ENCODE measurements at regions not wholly inside any gene's neighbourhood (a gene's known extent, or its start where the extent isn't known, plus 50 kb on each side); places are given as distances from the start of the nearest gene placed in this dataset.
"Not testable (repeated sequence)": the region's sequence is repeated elsewhere in the genome, so short reads cannot be mapped to it uniquely, and the experiment has no call there.

DNA sequence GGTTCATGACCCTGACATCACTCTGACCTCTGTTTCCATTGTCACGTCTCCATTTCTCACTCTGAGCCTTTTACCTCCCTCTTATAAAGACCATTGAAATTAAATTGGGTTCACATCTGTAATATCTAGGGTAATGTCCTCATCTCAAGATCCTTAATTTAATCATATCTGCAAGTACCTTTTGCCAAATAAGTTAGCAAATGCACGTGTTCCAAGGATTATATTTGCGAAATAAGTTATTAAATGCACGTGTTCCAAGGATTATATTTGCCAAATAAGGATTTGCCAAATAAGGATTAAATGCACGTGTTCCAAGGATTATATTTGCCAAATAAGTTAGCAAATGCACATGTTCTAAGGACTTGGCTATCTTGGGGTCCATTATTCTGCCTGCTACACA, 938.0 kb downstream of the NLGN4X start (continued):
- TF ChIP-seq, protein P1, sequence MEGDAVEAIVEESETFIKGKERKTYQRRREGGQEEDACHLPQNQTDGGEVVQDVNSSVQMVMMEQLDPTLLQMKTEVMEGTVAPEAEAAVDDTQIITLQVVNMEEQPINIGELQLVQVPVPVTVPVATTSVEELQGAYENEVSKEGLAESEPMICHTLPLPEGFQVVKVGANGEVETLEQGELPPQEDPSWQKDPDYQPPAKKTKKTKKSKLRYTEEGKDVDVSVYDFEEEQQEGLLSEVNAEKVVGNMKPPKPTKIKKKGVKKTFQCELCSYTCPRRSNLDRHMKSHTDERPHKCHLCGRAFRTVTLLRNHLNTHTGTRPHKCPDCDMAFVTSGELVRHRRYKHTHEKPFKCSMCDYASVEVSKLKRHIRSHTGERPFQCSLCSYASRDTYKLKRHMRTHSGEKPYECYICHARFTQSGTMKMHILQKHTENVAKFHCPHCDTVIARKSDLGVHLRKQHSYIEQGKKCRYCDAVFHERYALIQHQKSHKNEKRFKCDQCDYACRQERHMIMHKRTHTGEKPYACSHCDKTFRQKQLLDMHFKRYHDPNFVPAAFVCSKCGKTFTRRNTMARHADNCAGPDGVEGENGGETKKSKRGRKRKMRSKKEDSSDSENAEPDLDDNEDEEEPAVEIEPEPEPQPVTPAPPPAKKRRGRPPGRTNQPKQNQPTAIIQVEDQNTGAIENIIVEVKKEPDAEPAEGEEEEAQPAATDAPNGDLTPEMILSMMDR (conservative IDR thresholded peaks at IDR 0.05; ENCODE audit: low read depth in 2 of 2): no peak
- TF ChIP-seq, protein P2, sequence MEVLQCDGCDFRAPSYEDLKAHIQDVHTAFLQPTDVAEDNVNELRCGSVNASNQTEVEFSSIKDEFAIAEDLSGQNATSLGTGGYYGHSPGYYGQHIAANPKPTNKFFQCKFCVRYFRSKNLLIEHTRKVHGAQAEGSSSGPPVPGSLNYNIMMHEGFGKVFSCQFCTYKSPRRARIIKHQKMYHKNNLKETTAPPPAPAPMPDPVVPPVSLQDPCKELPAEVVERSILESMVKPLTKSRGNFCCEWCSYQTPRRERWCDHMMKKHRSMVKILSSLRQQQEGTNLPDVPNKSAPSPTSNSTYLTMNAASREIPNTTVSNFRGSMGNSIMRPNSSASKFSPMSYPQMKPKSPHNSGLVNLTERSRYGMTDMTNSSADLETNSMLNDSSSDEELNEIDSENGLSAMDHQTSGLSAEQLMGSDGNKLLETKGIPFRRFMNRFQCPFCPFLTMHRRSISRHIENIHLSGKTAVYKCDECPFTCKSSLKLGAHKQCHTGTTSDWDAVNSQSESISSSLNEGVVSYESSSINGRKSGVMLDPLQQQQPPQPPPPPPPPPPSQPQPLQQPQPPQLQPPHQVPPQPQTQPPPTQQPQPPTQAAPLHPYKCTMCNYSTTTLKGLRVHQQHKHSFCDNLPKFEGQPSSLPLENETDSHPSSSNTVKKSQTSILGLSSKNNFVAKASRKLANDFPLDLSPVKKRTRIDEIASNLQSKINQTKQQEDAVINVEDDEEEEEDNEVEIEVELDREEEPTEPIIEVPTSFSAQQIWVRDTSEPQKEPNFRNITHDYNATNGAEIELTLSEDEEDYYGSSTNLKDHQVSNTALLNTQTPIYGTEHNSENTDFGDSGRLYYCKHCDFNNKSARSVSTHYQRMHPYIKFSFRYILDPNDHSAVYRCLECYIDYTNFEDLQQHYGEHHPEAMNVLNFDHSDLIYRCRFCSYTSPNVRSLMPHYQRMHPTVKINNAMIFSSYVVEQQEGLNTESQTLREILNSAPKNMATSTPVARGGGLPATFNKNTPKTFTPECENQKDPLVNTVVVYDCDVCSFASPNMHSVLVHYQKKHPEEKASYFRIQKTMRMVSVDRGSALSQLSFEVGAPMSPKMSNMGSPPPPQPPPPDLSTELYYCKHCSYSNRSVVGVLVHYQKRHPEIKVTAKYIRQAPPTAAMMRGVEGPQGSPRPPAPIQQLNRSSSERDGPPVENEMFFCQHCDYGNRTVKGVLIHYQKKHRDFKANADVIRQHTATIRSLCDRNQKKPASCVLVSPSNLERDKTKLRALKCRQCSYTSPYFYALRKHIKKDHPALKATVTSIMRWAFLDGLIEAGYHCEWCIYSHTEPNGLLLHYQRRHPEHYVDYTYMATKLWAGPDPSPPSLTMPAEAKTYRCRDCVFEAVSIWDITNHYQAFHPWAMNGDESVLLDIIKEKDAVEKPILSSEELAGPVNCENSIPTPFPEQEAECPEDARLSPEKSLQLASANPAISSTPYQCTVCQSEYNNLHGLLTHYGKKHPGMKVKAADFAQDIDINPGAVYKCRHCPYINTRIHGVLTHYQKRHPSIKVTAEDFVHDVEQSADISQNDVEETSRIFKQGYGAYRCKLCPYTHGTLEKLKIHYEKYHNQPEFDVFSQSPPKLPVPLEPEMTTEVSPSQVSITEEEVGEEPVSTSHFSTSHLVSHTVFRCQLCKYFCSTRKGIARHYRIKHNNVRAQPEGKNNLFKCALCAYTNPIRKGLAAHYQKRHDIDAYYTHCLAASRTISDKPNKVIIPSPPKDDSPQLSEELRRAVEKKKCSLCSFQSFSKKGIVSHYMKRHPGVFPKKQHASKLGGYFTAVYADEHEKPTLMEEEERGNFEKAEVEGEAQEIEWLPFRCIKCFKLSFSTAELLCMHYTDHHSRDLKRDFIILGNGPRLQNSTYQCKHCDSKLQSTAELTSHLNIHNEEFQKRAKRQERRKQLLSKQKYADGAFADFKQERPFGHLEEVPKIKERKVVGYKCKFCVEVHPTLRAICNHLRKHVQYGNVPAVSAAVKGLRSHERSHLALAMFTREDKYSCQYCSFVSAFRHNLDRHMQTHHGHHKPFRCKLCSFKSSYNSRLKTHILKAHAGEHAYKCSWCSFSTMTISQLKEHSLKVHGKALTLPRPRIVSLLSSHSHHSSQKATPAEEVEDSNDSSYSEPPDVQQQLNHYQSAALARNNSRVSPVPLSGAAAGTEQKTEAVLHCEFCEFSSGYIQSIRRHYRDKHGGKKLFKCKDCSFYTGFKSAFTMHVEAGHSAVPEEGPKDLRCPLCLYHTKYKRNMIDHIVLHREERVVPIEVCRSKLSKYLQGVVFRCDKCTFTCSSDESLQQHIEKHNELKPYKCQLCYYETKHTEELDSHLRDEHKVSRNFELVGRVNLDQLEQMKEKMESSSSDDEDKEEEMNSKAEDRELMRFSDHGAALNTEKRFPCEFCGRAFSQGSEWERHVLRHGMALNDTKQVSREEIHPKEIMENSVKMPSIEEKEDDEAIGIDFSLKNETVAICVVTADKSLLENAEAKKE (CRISPR knock-in tag; IDR thresholded peaks at IDR 0.05): no peak
- TF ChIP-seq CREB1 (CRISPR knock-in tag; IDR thresholded peaks at IDR 0.05; ENCODE audit: low read depth): no peak

DNA sequence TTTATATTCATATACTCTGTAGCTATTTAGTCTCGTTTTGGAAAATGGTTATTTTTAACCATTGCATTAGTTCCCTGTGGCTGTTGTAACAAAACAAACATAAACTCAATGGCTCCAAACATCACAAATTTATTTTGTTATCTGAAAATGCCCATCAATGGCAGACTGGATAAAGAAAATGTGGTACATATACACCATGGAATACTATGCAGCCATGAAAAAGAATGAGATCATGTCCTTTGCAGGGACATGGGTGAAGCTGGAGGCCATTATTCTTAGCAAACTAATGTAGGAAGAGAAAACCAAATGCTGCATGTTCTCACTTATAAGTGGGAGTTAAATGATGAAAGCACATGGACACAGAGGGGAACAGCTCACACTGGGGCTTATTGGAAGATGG, 938.7 kb downstream of the NLGN4X start:
- peaks cover 10% of the 10 kb centered on the region; the same call in 1 of the 3 replicates for H3K9me3 Mint-ChIP-seq
- H3K4me1 Mint-ChIP-seq: not testable (repeated sequence)

More for the DNA sequence above, 938.7 kb downstream of the NLGN4X start:
- H4K20me1 ChIP-seq (replicated peaks; ENCODE audit: insufficient read depth); H3K4me3 ChIP-seq; H3K36me3 ChIP-seq (ENCODE audit: insufficient read depth); H3K4me2 ChIP-seq; H3F3A ChIP-seq (replicated peaks; ENCODE audit: low read depth); H3K9me2 ChIP-seq (ENCODE audit: insufficient read depth); H3K27ac ChIP-seq (ENCODE audit: low read depth); H2AFZ ChIP-seq; DNase-seq (ENCODE audit: low spot score); H3K4me1 ChIP-seq (ENCODE audit: insufficient read depth); H3K27me3 ChIP-seq (ENCODE audit: insufficient read depth); H3K36me3 Mint-ChIP-seq (ENCODE audit: low read depth); H3K4me3 Mint-ChIP-seq; H3K27me3 Mint-ChIP-seq (ENCODE audit: insufficient read depth, low read depth, poor library complexity); H3K27ac Mint-ChIP-seq; H3K79me2 ChIP-seq (replicated peaks; ENCODE audit: insufficient read depth); ATAC-seq: not testable (repeated sequence)
